ENCODE measurements at regions not wholly inside any gene's neighbourhood (a gene's known extent, or its start where the extent isn't known, plus 50 kb on each side); places are given as distances from the start of the nearest gene placed in this dataset.

GRCh38 chr2:70011786-70012185 is 50.4 kb upstream of the ASPRV1 start:
- no peak for TF ChIP-seq CTCF (IDR thresholded peaks at IDR 0.05; ENCODE audit: insufficient read depth, low read depth, low read length)
- no peak for TF ChIP-seq EZH2 (IDR thresholded peaks at IDR 0.05; ENCODE audit: insufficient read depth, low read length)
- Histone ChIP-seq H3K4me1 (ENCODE audit: insufficient read depth, low read length) (no peaks in the 10 kb centered on the region), H4K20me1 (ENCODE audit: insufficient read depth, low read length) (no peaks in the 10 kb centered on the region), H3K4me3 (ENCODE audit: insufficient read depth, low read depth, low read length) (no peak overlapping the region), H3K79me2 (ENCODE audit: insufficient read depth, low read length) (no peaks in the 10 kb centered on the region), H3K9ac (ENCODE audit: low read length) (no peak overlapping the region), H2AFZ (ENCODE audit: low read depth, low read length) (no peak overlapping the region), H3K36me3 (ENCODE audit: insufficient read depth, low read length) (no peaks in the 10 kb centered on the region), H3K4me2 (ENCODE audit: low read length) (no peak overlapping the region), H3K27me3 (ENCODE audit: insufficient read depth, low read length) (no peaks in the 10 kb centered on the region), H3K27ac (ENCODE audit: low read depth, low read length) (no peak overlapping the region), H3K9me3 (ENCODE audit: insufficient read depth, low read depth, low read length) (no peaks in the 10 kb centered on the region)
- H3K36me3 Mint-ChIP-seq (ENCODE audit: low read depth, unreplicated experiment) = peaks cover 10% of the 10 kb centered on the region
- no peak for FAIRE-seq
- no peak overlapping the region for H3K4me3 Mint-ChIP-seq (ENCODE audit: unreplicated experiment)
- no peak overlapping the region for H3K27ac Mint-ChIP-seq (ENCODE audit: unreplicated experiment)
- H3K27me3 Mint-ChIP-seq (ENCODE audit: low read depth, unreplicated experiment) = no peaks in the 10 kb centered on the region
- no peak for DNase-seq (ENCODE audit: low read depth)
- H3K9me3 Mint-ChIP-seq (ENCODE audit: unreplicated experiment) = peaks cover 1% of the 10 kb centered on the region
- H3K4me1 Mint-ChIP-seq (ENCODE audit: low read depth, unreplicated experiment) = peaks cover 3% of the 10 kb centered on the region

GRCh38 chr2:70011335-70011734 is 49.9 kb upstream of the ASPRV1 start:
- Histone ChIP-seq H3K79me2 (ENCODE audit: insufficient read depth, low read length) (no peaks in the 10 kb centered on the region), H3K4me2 (ENCODE audit: low read length) (no peak overlapping the region), H3K36me3 (ENCODE audit: insufficient read depth, low read length) (no peaks in the 10 kb centered on the region), H3K4me1 (ENCODE audit: insufficient read depth, low read length) (no peaks in the 10 kb centered on the region), H2AFZ (ENCODE audit: low read depth, low read length) (no peak overlapping the region), H3K27ac (ENCODE audit: low read depth, low read length) (no peak overlapping the region), H4K20me1 (ENCODE audit: insufficient read depth, low read length) (no peaks in the 10 kb centered on the region), H3K4me3 (ENCODE audit: insufficient read depth, low read depth, low read length) (no peak overlapping the region), H3K9ac (ENCODE audit: low read length) (no peak overlapping the region), H3K9me3 (ENCODE audit: insufficient read depth, low read depth, low read length) (no peaks in the 10 kb centered on the region), H3K27me3 (ENCODE audit: insufficient read depth, low read length) (no peaks in the 10 kb centered on the region)
- H3K27ac Mint-ChIP-seq (ENCODE audit: unreplicated experiment) = no peak overlapping the region
- peaks cover 1% of the 10 kb centered on the region for H3K9me3 Mint-ChIP-seq (ENCODE audit: unreplicated experiment)
- H3K27me3 Mint-ChIP-seq (ENCODE audit: low read depth, unreplicated experiment) = no peaks in the 10 kb centered on the region
- TF ChIP-seq EZH2 (IDR thresholded peaks at IDR 0.05; ENCODE audit: insufficient read depth, low read length) (no peak), CTCF (IDR thresholded peaks at IDR 0.05; ENCODE audit: insufficient read depth, low read depth, low read length) (no peak)
- DNase-seq (ENCODE audit: low read depth) (no peak), FAIRE-seq (no peak)
- H3K4me3 Mint-ChIP-seq (ENCODE audit: unreplicated experiment) = no peak overlapping the region
- peaks cover 10% of the 10 kb centered on the region for H3K36me3 Mint-ChIP-seq (ENCODE audit: low read depth, unreplicated experiment)
- peaks cover 3% of the 10 kb centered on the region for H3K4me1 Mint-ChIP-seq (ENCODE audit: low read depth, unreplicated experiment)

All from astrocyte (in vitro differentiated cells and primary cell).